ENCODE measurements at regions not wholly inside any gene's neighbourhood (a gene's known extent, or its start where the extent isn't known, plus 50 kb on each side); places are given as distances from the start of the nearest gene placed in this dataset.

- TF ChIP-seq CTCF (IDR thresholded peaks at IDR 0.05; ENCODE audit: low read length) (no peak), EZH2 (IDR thresholded peaks at IDR 0.05; ENCODE audit: borderline replicate concordance, low read length) (no peak)
These were observed 77.8 kb downstream of the BUD13 start for GRCh38 chr11:116694815-116695590.

Data from OCI-LY1 (cell line).